ENCODE measurements at regions not wholly inside any gene's neighbourhood (a gene's known extent, or its start where the extent isn't known, plus 50 kb on each side); places are given as distances from the start of the nearest gene placed in this dataset.
"Not testable (repeated sequence)": the region's sequence is repeated elsewhere in the genome, so short reads cannot be mapped to it uniquely, and the experiment has no call there.

GRCh38 chr2:175755169-175755568, 246.9 kb downstream of the LNPK start:
- DNase-seq = no peak

- DNase-seq = no peak
Measured at GRCh38 chr2:175750195-175750594, 251.9 kb downstream of the LNPK start.

GRCh38 chr2:175745911-175746310, 256.2 kb downstream of the LNPK start:
- DNase-seq = no peak

GRCh38 chr2:175744000-175744399, 258.1 kb downstream of the LNPK start:
- DNase-seq = no peak

DNA sequence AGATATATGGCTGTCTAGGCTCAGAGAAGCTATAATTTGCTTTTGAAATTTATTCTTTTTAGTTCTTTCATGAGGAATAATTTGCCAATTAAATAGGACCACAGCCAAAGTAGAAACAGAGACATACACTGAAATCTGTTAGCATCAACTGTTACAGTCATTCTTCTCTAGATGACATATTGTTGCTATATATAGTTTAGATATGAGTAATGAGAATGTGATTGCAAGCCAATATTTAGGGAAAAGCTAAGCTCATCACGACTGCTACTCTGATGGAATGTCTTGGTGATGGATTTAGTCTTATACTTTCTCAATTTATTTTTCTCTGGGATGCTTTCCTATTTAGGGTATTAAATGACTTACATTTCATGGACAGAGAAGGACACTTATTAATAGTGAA, 259.1 kb downstream of the LNPK start:
- no peak for DNase-seq

GRCh38 chr2:175742367-175742766, 259.7 kb downstream of the LNPK start:
- no peak for DNase-seq

DNA sequence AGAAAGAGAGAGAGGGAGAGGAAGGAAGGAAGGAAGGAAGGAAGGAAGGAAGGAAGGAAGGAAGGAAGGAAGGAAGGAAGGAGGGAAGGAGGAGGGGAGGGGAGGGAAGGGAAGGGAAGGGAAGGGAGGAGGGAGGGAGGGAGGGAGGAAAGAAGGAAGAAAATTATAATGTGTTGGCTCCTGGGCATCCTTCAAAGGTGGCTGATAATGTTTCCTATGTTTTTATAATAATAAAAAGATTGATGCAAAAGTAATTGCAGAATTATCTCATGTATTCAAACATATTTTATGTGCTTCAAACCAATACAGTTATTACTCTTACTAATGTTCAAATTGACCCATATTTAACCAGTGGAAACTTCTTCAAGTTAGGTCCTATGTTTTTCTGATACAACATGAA, 260.9 kb downstream of the LNPK start:
- no peak for DNase-seq

GRCh38 chr2:175737722-175738361, 264.2 kb downstream of the LNPK start:
- no peak for DNase-seq

DNA sequence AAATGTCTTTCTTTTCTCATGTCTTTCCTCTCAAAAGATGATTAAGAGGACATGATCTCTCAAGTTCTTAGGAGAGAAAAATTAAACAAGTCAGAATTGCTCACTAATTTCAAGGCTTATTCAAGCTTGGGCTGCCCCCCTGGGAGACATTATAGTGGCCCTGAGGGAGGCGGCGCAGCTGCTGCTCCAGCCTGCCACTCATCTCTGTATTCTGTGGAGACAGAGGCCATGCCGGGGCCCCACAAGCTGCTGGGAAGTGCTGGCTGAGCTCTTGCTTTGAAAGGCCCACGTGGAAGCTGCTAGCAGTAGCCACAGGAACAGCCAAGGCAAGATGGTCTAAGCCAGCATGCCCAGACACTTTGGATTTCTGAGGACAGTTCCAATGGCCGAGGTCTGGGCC, 267.4 kb downstream of the LNPK start:
- no peak for DNase-seq

- DNase-seq = no peak
Measured at GRCh38 chr2:175732531-175732930, 269.5 kb downstream of the LNPK start.

- no peak for DNase-seq
Measured at GRCh38 chr2:175730050-175730449, 272.0 kb downstream of the LNPK start.

DNA sequence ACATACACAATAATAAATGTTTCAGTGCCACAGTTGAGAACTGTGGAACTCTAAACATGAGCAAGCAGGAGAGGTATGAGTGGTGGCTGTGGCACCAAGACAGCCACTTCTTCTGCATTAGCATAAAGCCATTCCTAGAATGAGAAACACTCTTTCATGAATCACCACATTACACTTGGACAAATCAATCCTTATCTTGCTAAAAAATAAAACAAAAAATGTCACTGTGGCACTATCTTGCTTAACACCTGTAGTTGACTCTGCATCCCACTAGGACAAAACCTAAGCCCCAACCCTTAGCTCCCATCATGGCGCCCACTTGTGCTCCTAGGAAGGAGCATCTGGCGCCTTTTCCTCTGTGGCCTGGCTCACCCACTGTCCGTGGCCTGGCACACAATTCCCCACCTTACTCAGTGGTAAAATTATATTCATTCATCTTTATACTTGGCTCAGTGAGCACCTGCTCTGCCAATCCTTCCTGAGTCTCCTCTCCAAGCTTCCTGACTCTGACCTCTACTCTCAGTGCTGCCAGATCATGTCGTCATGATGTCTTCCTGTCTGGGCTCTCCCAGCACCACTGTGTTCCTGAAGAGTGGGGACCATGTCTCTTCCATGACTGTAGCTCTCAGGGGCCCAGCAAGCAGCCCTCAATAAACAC, 272.9 kb downstream of the LNPK start:
- DNase-seq = no peak

DNA sequence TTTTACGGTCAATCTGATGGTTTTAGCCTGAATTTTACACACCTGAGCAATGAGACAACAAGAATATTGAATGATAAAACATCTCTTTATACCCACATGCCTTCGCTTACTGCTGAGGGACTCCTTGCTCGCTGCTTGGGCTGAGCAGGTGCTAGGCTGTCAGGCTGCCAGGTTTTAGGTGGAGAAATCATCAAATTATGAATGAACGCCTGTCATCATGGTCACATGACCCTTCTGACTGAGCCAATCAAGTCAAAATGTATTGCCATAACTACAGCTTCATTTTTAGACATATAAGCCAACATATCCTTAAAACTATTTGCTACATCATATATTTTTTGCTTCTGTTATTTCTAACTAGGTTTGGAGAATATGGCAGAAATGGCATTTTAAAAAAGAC, 274.0 kb downstream of the LNPK start:
- no peak for DNase-seq

DNA sequence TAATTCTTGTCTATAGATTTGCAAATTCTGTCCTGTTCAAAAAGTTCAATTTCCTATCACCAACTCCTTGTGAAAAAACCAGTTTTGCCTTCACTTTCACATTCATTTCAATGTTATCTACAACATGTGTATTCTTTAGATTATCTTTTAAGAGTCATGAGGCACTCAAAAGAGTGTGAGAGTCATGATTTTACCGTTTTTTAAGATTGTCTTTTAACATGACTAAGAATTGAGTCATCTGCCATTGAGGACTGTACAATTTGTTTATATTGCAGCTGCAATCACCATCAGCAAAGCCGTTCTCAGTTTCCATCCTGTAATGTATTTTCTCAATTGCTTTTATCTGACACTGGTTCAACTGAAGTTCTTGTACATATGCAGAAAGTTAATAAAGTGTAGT, 275.8 kb downstream of the LNPK start:
- no peak for DNase-seq

DNA sequence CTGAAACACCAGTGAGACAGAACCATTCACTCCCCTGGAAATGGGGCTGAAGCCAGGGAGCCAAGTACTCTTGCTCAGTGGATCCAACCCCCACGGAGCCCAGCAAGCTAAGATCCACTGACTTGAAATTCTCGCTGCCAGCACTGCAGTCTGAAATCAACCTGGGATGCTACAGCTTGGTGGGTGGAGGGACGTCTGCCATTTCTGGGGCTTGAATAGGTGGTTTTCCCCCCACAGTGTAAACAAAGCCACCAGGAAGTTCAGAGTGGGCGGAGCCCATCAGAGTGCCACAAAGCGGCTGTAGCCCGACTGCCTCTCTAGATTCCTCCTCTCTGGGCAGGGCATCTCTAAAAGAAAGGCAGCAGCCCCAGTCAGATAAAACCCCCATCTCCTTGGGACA, 292.8 kb downstream of the LNPK start:
- no peak for DNase-seq

- DNase-seq = no peak
Measured at GRCh38 chr2:175707322-175707721, 294.7 kb downstream of the LNPK start.

- not testable (repeated sequence) for DNase-seq
Measured at GRCh38 chr2:175704568-175704967, 297.5 kb downstream of the LNPK start.

GRCh38 chr2:175698061-175698460, 304.0 kb downstream of the LNPK start:
- no peak for DNase-seq

DNA sequence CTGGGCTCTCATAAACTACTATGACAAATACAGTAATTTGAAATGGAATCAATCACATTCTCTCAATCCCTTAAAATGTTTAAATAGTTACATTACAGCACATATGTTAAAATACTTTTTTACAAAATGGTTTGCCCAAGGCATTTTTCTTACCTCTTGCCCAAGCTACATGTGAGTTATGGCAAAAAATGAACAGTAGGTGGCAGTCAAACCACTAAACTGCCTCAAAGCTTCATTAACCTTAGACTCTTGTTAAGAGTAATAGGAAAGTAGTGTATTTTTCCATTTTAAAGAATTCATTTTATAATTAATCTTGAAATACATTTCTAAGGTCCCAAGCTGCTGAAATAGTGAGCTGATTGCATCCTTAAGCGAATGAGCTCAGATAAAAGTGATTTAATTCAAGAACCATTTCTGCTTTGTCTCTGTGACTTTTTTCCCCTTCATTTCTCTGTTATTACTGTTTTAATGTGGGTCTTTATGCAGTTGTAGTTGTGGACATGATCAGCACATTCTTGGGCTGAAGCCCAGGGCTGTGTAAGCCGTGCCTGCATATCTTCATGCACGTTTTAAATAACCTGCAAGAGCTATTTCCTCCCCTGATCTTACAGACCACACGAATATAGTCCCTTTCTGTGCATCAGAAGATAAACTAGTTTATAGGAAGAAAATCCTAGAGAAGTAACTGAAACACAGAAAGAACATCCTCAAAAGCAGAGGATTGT, 311.8 kb downstream of the LNPK start:
- DNase-seq = peak; percentile 52

DNA sequence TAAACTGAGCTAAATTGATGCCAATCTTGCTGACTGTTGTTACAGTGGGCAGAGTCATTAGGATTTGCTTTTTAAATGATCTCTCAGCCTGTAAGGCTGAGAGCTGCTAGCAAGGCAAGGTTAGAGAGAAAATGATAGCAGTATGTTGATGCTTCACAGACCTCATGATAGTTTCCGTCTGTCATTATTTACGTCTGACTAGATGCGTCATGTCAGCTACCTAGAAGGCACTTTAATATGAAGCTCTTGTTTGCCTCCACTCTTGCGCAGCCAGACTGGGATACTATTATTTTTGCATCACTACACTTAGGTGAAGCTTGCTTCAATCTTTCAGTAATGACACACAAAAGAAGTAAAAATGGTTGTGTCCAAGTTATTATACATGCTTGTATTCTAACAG, 313.8 kb downstream of the LNPK start:
- DNase-seq = no peak

- DNase-seq = no peak
Measured at GRCh38 chr2:175687465-175687864, 314.6 kb downstream of the LNPK start.

DNA sequence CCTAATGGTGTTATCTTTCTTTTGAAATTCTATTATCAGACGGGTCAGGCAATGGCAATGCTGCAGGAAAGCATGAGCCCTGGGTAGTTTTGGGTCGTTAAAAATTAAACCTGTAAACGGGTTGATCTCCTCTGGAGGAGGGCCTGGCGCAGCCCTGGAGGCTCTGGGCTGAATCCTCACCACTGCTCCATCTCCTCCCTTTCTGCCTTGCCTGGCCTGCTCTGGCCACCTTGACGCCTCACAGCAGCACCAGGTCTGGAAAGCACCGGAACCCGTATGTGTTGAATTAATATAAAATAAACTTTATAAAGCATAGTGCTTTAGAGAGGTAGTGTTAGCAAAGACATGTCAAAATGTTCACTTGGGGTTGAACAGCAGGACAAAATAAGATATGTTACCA, 316.1 kb downstream of the LNPK start:
- no peak for DNase-seq

DNA sequence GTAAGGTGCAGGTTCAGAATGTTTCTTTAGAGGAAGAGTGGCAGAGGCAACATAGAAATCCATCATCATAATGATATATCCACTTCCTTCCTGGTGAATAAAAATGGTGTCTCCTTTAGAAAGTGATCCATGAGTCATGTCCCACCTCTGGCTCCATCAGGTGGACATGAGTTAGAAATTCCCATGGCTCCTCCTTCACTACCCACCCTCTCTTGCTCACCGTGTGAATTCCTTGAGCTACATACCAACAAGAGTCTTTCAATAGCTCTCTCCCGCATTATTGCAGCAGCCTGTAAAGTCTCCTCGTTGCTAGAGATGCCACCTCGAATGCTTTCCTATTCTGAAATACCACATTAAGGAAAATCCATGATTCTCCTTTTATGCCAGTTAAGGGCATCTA, 317.6 kb downstream of the LNPK start:
- DNase-seq = no peak

DNA sequence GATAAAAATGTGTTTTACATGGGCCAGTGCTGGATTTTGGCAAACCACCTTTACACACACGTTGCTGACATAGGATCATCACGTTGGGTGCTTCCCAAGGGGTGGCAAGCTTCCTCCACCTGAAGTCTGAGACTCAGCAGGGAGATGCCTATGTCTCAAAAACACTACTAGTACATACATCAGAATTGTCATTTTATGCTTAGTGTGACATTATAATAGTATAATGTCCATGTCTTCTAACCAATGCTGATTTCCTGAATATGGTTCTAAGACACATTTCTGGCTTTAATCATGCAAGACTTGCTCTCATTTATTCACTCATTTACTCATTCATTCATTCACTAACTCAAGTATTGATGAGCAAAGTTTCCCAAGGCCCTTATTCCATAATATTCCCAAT, 322.3 kb downstream of the LNPK start:
- DNase-seq = no peak
